ENCODE measurements at regions not wholly inside any gene's neighbourhood (a gene's known extent, or its start where the extent isn't known, plus 50 kb on each side); places are given as distances from the start of the nearest gene placed in this dataset.

DNA sequence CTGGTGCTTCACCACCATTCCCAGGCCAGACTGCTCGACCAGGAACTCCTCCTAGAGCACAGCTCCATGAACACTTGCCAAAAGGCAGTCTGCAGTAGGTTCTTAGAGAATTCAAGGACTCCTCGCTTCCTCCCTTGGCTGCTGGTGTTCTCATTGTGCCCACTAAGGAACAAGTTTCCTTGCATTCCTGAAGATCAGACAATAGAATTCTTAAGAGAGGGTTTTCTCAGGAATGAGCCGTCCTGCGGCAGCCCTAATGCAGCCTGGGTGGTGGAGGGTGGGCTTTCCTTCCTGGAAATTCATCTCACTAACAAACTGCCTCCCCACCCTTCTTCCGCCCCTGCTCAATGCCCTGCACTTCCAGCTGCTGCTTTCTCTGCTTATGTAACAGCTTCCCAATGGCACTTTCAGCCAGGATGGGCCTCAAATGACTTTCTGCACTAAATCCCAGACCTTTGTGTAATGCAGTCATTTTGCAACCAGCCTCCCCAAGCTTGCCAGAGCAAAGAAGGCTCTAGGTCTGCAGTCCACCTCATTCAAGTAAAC is 287.9 kb downstream of the PLPP3 start:
- TF ChIP-seq, protein P1, sequence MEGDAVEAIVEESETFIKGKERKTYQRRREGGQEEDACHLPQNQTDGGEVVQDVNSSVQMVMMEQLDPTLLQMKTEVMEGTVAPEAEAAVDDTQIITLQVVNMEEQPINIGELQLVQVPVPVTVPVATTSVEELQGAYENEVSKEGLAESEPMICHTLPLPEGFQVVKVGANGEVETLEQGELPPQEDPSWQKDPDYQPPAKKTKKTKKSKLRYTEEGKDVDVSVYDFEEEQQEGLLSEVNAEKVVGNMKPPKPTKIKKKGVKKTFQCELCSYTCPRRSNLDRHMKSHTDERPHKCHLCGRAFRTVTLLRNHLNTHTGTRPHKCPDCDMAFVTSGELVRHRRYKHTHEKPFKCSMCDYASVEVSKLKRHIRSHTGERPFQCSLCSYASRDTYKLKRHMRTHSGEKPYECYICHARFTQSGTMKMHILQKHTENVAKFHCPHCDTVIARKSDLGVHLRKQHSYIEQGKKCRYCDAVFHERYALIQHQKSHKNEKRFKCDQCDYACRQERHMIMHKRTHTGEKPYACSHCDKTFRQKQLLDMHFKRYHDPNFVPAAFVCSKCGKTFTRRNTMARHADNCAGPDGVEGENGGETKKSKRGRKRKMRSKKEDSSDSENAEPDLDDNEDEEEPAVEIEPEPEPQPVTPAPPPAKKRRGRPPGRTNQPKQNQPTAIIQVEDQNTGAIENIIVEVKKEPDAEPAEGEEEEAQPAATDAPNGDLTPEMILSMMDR (conservative IDR thresholded peaks at IDR 0.05), result no peak
- TF ChIP-seq EZH2 (IDR thresholded peaks at IDR 0.05; ENCODE audit: low read depth), result no peak
